BLaER1 treated with 17β-estradiol and CSF1 and Interleukin-3, amounts not matched to agents 10 nM and 100 nM (cell line): ENCODE measurements at regions not wholly inside any gene's neighbourhood (a gene's known extent, or its start where the extent isn't known, plus 50 kb on each side); places are given as distances from the start of the nearest gene placed in this dataset.

Experiments
- H3K27ac ChIP-seq, 11 experiments: shearing (Covaris generic); formaldehyde crosslinking; 2 replicates each; pipeline ENCODE4 v1.8.1; 2022
- H3K27me3 ChIP-seq, 11 experiments: shearing (Covaris generic); formaldehyde crosslinking; 2 replicates each; pipeline ENCODE4 v1.8.1; 2022
- H3K36me3 ChIP-seq, 11 experiments: shearing (Covaris generic); formaldehyde crosslinking; 2 replicates each; pipeline ENCODE4 v1.8.1; 2022
- H3K4me1 ChIP-seq, 10 experiments: shearing (Covaris generic); formaldehyde crosslinking; 2 replicates each; pipeline ENCODE4 v1.8.1; 2022
- H3K4me2 ChIP-seq, 11 experiments: shearing (Covaris generic); formaldehyde crosslinking; 2 replicates each; pipeline ENCODE4 v1.8.1; 2022
- H3K4me3 ChIP-seq, 10 experiments: shearing (Covaris generic); formaldehyde crosslinking; 2 replicates each; pipeline ENCODE4 v1.8.1; 2022
- H3K9ac ChIP-seq, 11 experiments: shearing (Covaris generic); formaldehyde crosslinking; 2 replicates each; pipeline ENCODE4 v1.8.1; 2022
- H3K9me3 ChIP-seq, 11 experiments: shearing (Covaris generic); formaldehyde crosslinking; replicated peaks in 1 of 11; 2 replicates each; pipeline ENCODE4 v1.8.1; 2022
- H4K20me1 ChIP-seq, 11 experiments: shearing (Covaris generic); formaldehyde crosslinking; 2 replicates each; pipeline ENCODE4 v1.8.1; 2022
- Cebpa-rat ChIP-seq, 11 experiments: shearing (Covaris generic); IDR thresholded peaks; 2 replicates each; pipeline ENCODE4 v1.8.1; 2022

DNA sequence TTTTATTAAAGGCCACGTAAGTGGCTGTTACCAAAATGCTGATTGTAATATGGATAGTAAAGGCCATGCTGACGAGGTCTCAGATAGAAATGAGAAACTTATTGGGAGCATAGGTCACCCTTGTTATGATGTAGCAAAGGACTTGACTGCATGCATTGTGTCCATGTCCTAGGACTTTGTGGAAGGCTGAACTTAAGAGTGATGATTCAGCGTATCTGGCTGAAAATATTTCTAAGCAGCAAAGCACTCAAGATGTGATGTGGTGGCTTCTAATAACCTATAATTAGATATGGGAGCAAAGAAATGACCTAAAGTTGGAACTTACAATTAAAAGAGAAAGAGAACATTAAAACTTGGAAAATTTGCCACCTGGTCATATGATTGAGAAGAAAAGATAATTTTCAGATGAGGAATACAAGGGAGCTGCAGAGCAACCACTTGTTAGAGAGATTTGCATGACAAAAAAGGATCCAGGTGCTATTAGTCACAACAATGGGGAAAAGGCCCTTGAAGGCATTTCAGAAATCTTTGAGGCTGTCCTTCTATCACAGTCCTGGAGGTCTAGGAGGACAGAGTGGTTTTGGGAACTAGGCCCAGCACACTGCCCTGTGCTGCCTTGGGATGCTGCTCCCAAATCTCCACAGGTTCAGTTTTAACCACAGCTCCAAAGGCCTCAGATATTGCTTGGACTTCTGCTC lies 793.7 kb upstream of the LCORL start:
- no peak overlapping the region for H3K4me3 ChIP-seq
- no peak overlapping the region for H3K4me2 ChIP-seq
- no peak overlapping the region for H3K9ac ChIP-seq
- no peaks in the 10 kb centered on the region for H3K27me3 ChIP-seq
- H3K9me3 ChIP-seq = no peaks in the 10 kb centered on the region
- no peaks in the 10 kb centered on the region for H3K36me3 ChIP-seq
- TF ChIP-seq Cebpa-rat (IDR thresholded peaks at IDR 0.05) = no peak
- no peaks in the 10 kb centered on the region for H4K20me1 ChIP-seq
- H3K27ac ChIP-seq = no peak overlapping the region
- peaks cover 0 to 4% (median 0%) of the 10 kb centered on the region in 10 experiments; a peak in 1 of 20 replicates for H3K4me1 ChIP-seq

DNA sequence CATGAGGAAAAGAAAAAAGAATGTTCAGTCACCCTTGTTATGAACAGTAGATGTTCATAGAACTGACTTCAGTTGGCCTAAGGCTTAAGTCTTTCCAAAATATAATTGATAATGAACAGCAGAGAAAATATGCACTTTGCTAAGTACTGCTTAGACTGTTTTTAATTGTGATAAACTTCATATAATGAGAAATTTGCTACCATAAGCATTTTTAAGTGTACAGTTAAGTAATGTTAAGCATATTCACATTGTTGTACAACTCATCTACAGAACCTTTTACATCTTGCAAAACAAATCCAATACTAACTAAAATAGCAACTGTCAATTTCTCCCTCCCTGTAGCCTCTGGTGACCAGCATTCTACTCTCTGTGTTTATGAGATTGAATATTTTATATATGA lies 792.2 kb upstream of the LCORL start:
- Histone ChIP-seq H3K4me1 (peaks cover 0 to 4% (median 0%) of the 10 kb centered on the region in 10 experiments; a peak in 1 of 20 replicates), H3K9me3 (peaks cover 0 to 9% (median 0%) of the 10 kb centered on the region in 11 experiments; a peak in 6 of 22 replicates), H4K20me1 (no peaks in the 10 kb centered on the region), H3K4me2 (no peak overlapping the region), H3K9ac (no peak overlapping the region), H3K36me3 (no peaks in the 10 kb centered on the region), H3K27me3 (no peaks in the 10 kb centered on the region), H3K4me3 (no peak overlapping the region), H3K27ac (no peak overlapping the region)
- TF ChIP-seq Cebpa-rat (IDR thresholded peaks at IDR 0.05) = no peak

DNA sequence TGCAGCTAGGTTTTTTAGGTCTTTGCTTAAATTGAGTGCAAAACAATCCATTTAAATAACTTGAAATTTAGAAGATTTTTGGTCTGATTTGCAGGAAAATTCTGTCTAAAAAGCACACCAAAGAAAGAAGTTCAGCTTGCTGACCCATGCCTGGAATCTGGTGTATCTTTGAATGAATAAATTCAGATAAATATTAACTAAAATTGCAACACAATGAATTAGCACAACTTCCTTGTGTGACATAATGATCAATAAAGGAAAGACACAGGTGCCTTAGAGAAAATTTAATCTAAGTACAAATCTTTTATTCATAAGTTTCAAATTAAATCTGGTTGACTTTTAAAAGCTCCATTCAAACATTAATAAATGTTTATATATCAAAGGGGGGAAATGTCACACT lies 791.5 kb upstream of the LCORL start:
- peaks cover 0 to 4% (median 0%) of the 10 kb centered on the region in 10 experiments; a peak in 1 of 20 replicates for H3K4me1 ChIP-seq
- no peak overlapping the region for H3K4me2 ChIP-seq
- H3K27me3 ChIP-seq = no peaks in the 10 kb centered on the region
- H3K4me3 ChIP-seq = no peak overlapping the region
- H3K36me3 ChIP-seq = no peaks in the 10 kb centered on the region
- no peaks in the 10 kb centered on the region for H4K20me1 ChIP-seq
- peaks cover 0 to 16% (median 0%) of the 10 kb centered on the region in 11 experiments; a peak in 6 of 22 replicates for H3K9me3 ChIP-seq
- no peak overlapping the region for H3K27ac ChIP-seq
- no peak for TF ChIP-seq Cebpa-rat (IDR thresholded peaks at IDR 0.05)
- no peak overlapping the region for H3K9ac ChIP-seq

DNA sequence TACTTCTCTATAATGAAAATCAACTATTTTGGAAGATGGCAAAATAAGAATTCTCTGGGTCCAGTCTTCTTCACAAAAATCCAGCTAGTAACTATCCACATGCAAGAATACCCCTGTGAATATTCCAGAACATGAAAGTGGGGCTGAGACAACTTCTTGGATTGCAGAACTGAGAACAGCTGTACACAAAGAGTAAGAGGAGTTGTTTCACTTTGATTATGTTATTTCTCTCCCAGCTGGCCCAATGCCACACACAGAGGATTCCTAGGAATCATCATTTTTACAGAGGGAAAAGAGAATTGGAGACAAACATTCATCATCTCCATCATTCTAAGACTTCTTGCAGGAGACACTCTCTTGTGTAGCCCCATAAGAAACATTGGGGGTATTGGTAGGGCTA lies 782.2 kb upstream of the LCORL start:
- no peak overlapping the region for H3K9ac ChIP-seq
- peaks cover 0 to 11% (median 0%) of the 10 kb centered on the region in 11 experiments; a peak in 6 of 22 replicates for H3K9me3 ChIP-seq
- no peak overlapping the region for H3K27ac ChIP-seq
- no peak overlapping the region for H3K4me3 ChIP-seq
- no peaks in the 10 kb centered on the region for H3K36me3 ChIP-seq
- no peak for TF ChIP-seq Cebpa-rat (IDR thresholded peaks at IDR 0.05)
- H3K4me2 ChIP-seq = no peak overlapping the region
- no peaks in the 10 kb centered on the region for H3K4me1 ChIP-seq
- H3K27me3 ChIP-seq = no peaks in the 10 kb centered on the region
- H4K20me1 ChIP-seq = no peaks in the 10 kb centered on the region

DNA sequence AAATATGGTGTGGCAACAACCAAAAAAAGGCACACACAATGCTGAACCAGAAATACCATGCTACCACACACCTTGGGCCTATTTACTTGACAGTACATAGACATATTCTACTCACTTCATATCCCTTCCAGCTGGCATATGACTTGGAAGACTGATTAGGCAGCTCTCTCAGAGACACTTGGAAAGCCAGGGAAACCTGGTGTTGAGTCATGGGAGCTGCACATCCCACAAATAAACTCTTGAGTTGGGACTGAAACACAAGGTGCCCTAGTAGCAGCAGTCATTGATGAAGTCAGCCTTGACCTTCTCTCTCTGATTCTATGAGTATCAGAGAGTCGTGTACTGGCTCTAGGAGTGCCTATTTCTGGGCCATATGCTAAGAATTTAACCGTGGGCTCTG lies 776.6 kb upstream of the LCORL start:
- no peaks in the 10 kb centered on the region for H3K36me3 ChIP-seq
- no peak overlapping the region for H3K27ac ChIP-seq
- no peaks in the 10 kb centered on the region for H3K9me3 ChIP-seq
- no peaks in the 10 kb centered on the region for H3K4me1 ChIP-seq
- no peak for TF ChIP-seq Cebpa-rat (IDR thresholded peaks at IDR 0.05)
- H3K9ac ChIP-seq = no peak overlapping the region
- H3K4me2 ChIP-seq = no peak overlapping the region
- H3K27me3 ChIP-seq = no peaks in the 10 kb centered on the region
- H4K20me1 ChIP-seq = no peaks in the 10 kb centered on the region
- H3K4me3 ChIP-seq = no peak overlapping the region

DNA sequence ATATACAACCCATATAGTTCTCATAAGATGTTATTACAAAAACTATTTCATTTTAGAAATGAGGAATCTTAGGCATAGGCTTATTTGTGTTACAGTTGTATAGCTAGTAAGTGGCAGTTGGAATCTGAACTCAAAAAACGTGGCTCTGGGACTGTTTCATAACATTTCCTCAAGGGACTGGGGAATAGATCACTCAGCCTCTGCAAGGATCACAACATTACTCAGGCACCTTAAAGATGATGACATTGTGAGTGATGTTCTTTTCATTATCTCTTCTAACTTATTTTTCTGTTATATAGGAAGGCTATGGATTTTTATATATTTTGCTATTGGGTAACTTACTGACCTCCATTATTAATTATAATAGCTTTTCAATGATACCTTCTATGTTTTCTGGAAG lies 774.2 kb upstream of the LCORL start:
- H4K20me1 ChIP-seq = no peaks in the 10 kb centered on the region
- no peak overlapping the region for H3K4me3 ChIP-seq
- no peaks in the 10 kb centered on the region for H3K4me1 ChIP-seq
- no peak for TF ChIP-seq Cebpa-rat (IDR thresholded peaks at IDR 0.05)
- no peak overlapping the region for H3K4me2 ChIP-seq
- H3K9ac ChIP-seq = no peak overlapping the region
- H3K9me3 ChIP-seq = no peaks in the 10 kb centered on the region
- H3K27ac ChIP-seq = no peak overlapping the region
- no peaks in the 10 kb centered on the region for H3K27me3 ChIP-seq
- H3K36me3 ChIP-seq = no peaks in the 10 kb centered on the region

DNA sequence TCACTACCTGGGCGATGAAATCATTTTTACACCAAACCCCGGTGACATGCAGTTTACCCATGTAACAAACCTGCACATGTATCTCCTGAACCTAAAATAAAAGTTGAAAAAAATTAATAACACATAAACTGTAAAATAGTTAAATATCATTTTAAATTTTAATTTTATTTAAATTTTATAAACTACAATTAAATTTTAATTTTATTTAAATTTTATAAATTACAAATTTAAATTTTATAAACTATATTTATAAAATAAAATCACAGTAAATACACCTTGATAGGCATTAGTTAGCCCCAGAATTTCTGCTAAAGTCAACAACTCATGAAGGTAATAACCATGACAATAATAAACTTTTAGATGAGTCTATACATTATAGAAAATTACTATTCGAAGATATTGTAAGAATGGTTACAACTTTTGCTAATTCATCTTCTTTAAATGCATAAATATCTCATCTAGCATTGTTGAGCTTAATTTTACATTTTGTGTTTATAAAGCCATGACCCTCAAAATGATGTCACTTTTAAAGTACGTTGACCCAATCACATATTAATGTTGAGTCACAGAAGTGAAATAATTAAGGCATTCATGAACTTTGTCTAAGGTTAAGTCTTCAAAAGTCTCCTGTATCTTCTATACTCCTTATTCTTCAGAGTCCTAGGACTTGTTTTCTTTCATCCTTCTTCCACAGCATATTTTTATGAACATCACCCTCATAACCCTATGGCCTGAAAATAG lies 755.8 kb upstream of the LCORL start:
- Histone ChIP-seq H3K9ac (no peak overlapping the region), H3K9me3 (peaks cover 14 to 33% (median 21%) of the 10 kb centered on the region in 11 experiments), H3K4me3 (no peak overlapping the region), H3K27ac (no peak overlapping the region), H3K4me1 (no peaks in the 10 kb centered on the region), H3K27me3 (no peaks in the 10 kb centered on the region), H3K4me2 (no peak overlapping the region), H3K36me3 (no peaks in the 10 kb centered on the region), H4K20me1 (no peaks in the 10 kb centered on the region)
- TF ChIP-seq Cebpa-rat (IDR thresholded peaks at IDR 0.05) = no peak

DNA sequence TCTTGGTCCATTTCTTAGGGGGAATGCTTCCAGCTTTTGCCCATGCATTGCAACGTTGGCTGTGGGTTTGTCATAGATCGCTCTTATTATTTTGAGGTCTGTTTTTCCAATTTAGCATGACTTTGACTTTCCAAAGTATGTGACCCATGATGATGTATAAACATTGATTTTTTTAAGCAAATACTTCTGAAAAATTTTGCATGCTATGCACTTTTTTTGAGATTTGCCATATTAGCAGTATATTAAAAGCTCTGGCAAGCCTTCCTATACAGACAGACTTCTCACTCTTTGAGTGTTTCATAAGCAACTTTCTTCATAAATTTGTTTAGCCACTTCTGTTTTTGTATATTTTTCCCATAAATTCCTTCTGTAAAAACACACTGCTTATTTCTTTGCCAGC lies 746.4 kb upstream of the LCORL start:
- no peak overlapping the region for H3K4me2 ChIP-seq
- no peak overlapping the region for H3K4me3 ChIP-seq
- H3K27me3 ChIP-seq = no peaks in the 10 kb centered on the region
- no peak overlapping the region for H3K9ac ChIP-seq
- H4K20me1 ChIP-seq = no peaks in the 10 kb centered on the region
- H3K9me3 ChIP-seq = no peaks in the 10 kb centered on the region
- H3K4me1 ChIP-seq = no peaks in the 10 kb centered on the region
- no peak overlapping the region for H3K27ac ChIP-seq
- no peak for TF ChIP-seq Cebpa-rat (IDR thresholded peaks at IDR 0.05)
- H3K36me3 ChIP-seq = no peaks in the 10 kb centered on the region

DNA sequence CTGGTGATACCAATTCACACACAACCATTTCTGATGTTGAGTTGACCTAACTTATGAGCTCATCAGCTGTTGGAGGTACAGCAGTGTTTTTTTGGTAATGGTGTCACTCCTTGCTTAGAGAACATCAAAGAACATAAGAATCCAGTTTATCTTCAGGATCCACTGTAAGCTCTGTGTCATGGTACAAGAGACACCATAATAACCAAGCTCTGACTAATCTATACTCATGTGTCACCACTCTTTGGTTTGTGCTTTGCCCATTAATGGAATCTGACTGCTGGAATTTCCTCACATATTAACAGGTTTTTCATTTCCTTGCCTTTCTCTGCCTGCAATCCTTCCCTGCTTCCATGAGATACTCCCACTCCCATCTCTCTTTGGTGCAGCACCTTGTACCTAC lies 735.1 kb upstream of the LCORL start:
- Histone ChIP-seq H3K4me2 (no peak overlapping the region), H3K4me1 (no peaks in the 10 kb centered on the region), H3K9me3 (no peaks in the 10 kb centered on the region), H4K20me1 (no peaks in the 10 kb centered on the region), H3K27ac (no peak overlapping the region), H3K9ac (no peak overlapping the region), H3K36me3 (no peaks in the 10 kb centered on the region), H3K4me3 (no peak overlapping the region), H3K27me3 (no peaks in the 10 kb centered on the region)
- TF ChIP-seq Cebpa-rat (IDR thresholded peaks at IDR 0.05) = no peak

DNA sequence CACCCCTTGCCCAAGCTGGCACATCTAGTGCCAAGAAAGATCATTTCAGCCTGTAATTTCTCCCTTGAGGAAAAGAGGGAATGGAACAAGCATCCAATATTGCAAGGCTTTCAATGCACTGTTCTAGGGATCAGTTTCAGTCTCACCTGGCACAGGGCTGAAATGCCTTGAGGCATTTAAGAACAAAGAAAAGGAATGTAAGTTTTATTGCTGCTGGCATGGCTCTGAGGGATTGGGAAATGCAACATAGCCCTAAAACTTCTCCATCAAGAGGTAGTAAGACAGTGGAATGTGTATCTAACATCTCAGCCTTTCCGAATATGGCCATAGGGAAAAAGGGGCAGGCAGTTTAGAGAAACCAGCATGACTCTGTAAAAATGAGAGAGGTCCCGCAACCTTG lies 732.6 kb upstream of the LCORL start:
- Histone ChIP-seq H3K9ac (no peak overlapping the region), H3K36me3 (no peaks in the 10 kb centered on the region), H3K9me3 (no peaks in the 10 kb centered on the region), H3K4me3 (no peak overlapping the region), H4K20me1 (no peaks in the 10 kb centered on the region), H3K27me3 (no peaks in the 10 kb centered on the region), H3K4me1 (no peaks in the 10 kb centered on the region), H3K27ac (no peak overlapping the region), H3K4me2 (no peak overlapping the region)
- TF ChIP-seq Cebpa-rat (IDR thresholded peaks at IDR 0.05) = no peak
